DND-41 (cell line): ENCODE measurements at regions not wholly inside any gene's neighbourhood (a gene's known extent, or its start where the extent isn't known, plus 50 kb on each side); places are given as distances from the start of the nearest gene placed in this dataset.

Experiments used
- EZH2 ChIP-seq: IDR thresholded peaks from 3 replicates; pipeline ENCODE4 v1.6.1; 2012; ENCODE audit warnings: borderline replicate concordance, low read depth, mild to moderate bottlenecking, moderate library complexity, low read length, inconsistent platforms; ENCODE audit not compliant: severe bottlenecking
- TF ChIP-seq, protein P1 (sequence below): IDR thresholded peaks from 2 replicates; pipeline ENCODE4 v1.5.1; 2012; ENCODE audit warnings: borderline replicate concordance, low read length, moderate library complexity, mild to moderate bottlenecking; ENCODE audit not compliant: poor library complexity, severe bottlenecking; ENCODE audit errors: extremely low read depth

DNA sequence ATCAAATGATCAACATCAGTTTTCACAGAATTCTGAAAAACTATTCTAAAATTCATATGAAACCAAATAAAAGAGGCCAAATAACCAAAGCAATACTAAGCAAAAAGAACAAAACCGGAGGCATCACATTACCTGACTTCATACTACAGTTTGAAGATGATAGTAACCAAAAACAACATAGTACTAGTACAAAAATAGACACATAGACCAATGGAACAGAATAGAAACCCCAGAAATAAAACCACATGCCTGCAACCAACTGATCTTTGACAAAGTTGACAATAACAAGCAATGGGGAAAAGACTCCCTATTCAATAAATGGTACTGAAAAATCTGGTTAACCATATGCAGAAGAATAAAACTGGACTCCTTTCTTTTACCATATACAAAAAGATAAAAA is 75.7 kb upstream of the FXR1 start:
- TF ChIP-seq, protein P1, sequence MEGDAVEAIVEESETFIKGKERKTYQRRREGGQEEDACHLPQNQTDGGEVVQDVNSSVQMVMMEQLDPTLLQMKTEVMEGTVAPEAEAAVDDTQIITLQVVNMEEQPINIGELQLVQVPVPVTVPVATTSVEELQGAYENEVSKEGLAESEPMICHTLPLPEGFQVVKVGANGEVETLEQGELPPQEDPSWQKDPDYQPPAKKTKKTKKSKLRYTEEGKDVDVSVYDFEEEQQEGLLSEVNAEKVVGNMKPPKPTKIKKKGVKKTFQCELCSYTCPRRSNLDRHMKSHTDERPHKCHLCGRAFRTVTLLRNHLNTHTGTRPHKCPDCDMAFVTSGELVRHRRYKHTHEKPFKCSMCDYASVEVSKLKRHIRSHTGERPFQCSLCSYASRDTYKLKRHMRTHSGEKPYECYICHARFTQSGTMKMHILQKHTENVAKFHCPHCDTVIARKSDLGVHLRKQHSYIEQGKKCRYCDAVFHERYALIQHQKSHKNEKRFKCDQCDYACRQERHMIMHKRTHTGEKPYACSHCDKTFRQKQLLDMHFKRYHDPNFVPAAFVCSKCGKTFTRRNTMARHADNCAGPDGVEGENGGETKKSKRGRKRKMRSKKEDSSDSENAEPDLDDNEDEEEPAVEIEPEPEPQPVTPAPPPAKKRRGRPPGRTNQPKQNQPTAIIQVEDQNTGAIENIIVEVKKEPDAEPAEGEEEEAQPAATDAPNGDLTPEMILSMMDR: no peak
- TF ChIP-seq EZH2: no peak
